ENCODE measurements at regions not wholly inside any gene's neighbourhood (a gene's known extent, or its start where the extent isn't known, plus 50 kb on each side); places are given as distances from the start of the nearest gene placed in this dataset.

- no peak for TF ChIP-seq REST (IDR thresholded peaks at IDR 0.05; ENCODE audit: unreplicated experiment)
Observed at GRCh38 chr3:64739971-64740631, 52.3 kb upstream of the ADAMTS9 start (continued).
